Smooth muscle cell of the brain vasculature (primary cell): ENCODE measurements at regions not wholly inside any gene's neighbourhood (a gene's known extent, or its start where the extent isn't known, plus 50 kb on each side); places are given as distances from the start of the nearest gene placed in this dataset.
A peak's percentile ranks its signal among the peaks of the same experiment; 100 is the strongest.

Experiments
- DNase-seq: peaks from one replicate; pipeline ENCODE4 v3.0.0-alpha.2; 2012; ENCODE audit warnings: low read depth, low spot score

- DNase-seq, result peak; percentile 65
Measured at GRCh38 chr6:22880686-22881433, 311.5 kb downstream of the HDGFL1 start.

- no peak for DNase-seq
Measured at GRCh38 chr6:22882581-22882980, 313.2 kb downstream of the HDGFL1 start.

DNA sequence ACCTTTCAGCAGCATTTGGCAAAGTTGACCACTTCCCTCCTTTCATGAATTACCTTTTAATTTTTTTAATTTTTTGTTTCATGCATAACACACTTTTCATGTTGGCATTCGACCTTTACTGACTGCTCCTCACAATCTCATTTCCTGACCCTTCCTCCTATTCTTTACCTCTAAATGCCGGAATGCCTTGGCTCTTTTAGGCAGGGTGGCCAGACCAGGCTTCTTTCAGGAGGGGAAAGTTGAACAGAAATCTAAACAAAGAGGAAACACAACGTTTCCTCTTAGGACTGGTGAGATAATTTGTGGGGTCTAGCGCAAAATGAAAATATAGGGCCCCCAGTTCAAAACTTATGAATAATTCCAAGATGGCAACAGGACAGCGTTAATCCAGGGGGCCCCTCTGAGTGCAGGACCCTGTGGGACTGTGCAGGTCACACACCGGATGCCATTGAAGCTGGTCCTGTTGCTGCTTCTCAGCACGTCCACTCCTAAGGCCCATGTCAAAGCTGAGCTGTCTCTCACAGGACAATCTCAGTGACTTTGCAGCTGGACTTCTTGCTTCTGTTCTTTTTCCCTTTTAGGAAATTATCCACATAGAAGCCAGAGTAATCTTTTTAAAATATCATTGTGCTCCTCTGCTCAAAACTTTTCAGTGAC is 313.8 kb downstream of the HDGFL1 start:
- DNase-seq, result no peak

GRCh38 chr6:22884456-22884855 is 315.1 kb downstream of the HDGFL1 start:
- no peak for DNase-seq

DNA sequence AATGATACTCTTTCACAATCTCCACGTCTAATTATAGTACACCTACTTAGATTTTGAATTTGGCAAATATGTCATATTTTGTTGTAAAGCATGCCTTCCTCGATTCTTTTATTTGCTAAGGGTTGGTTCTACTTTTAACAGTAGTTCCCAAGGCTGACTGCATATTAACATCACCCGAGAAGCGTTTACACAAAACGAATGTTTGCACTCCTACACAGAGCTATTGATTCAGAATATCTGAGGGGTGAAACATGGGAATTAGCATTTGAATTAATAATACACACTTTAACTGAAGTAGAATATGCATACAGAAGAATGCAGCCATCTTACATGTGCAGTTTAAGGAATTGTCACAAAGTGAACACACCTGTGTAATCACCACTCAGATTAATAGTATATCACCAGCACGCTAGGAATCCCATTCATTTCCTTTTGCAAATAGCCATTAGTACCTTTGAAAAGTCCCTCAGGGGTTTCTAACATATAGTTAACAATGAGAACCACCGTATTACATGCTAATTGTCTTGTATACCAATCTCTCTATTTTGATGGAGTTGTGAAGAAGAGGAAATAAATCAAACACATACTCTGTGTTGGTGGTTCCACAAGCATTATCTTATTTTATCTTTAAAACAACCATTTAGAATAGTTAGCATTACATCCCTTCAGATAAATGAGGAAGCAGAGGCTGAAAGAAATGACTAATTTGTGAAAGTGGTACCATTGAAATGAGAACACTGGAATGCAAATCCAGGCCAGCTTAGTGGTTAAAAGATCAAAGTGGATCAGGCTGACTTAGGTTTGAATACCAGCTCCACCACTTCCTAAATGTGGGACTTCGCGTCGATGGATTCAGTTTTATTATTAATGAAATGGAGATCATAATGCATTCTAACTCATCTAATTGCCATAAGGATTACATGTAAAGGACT is 317.6 kb downstream of the HDGFL1 start:
- no peak for DNase-seq

GRCh38 chr6:22888163-22888752 is 318.9 kb downstream of the HDGFL1 start:
- no peak for DNase-seq

GRCh38 chr6:22891934-22892333 is 322.6 kb downstream of the HDGFL1 start:
- DNase-seq, result no peak

DNA sequence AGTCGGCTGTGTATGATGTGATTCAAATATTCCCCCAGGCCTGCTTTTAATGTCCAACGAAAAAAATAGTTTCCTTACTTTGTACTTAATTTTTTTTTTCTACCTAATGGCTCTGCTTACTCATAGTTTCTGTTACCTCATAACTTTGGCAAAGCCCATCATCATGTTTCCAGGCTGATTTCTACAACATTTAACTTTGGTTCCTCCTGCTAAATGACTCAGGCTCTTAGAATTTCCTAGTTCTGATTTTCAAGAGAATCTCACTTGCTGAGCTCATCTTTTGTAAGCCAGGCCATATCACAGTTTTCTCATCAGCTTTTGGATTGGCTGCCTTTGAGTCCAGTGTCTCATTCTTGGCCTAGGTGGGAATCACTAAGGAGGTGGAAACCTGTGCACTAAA is 323.1 kb downstream of the HDGFL1 start:
- DNase-seq, result peak; percentile 51

DNA sequence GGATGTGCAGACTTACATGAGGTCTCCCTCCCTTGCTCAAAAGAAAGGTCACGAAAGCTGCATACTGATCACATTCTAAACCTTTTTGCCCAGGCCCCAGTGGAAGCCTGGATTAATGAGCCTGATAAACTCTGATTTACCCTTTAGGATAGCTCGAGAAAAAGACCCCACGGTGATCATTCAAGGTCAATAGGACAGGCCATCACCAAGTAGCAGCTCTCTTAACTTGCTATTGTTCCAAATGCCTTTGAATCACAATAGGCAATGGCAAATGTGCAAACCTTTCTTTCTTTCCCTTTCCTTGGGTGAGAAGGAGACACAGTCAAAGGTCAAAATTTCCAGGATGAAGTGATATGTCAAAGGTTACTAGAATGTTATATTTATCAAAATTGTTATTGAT is 327.3 kb downstream of the HDGFL1 start:
- DNase-seq, result no peak

DNA sequence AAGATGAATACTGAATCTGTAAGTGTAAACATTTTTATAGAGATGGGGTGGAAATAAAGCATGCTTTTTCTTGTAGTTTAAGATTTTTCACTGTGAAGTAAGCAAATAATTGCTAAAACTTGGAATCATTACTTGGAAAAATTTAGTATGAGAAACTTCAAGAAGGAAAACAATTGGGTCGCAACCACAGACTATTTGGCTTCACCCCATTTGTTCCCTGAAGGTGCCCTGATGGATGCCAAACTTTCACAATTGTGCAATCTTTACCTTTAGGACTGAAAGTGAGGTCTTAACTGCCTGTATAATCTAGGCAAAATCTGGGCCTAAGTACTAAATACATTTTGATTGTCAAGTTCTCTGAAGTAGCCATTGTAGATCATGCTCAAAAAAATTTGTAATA is 330.1 kb downstream of the HDGFL1 start:
- DNase-seq, result no peak

- DNase-seq, result no peak
Measured at GRCh38 chr6:22903826-22904225, 334.5 kb downstream of the HDGFL1 start.

GRCh38 chr6:22904431-22904830 is 335.1 kb downstream of the HDGFL1 start:
- DNase-seq, result no peak

DNA sequence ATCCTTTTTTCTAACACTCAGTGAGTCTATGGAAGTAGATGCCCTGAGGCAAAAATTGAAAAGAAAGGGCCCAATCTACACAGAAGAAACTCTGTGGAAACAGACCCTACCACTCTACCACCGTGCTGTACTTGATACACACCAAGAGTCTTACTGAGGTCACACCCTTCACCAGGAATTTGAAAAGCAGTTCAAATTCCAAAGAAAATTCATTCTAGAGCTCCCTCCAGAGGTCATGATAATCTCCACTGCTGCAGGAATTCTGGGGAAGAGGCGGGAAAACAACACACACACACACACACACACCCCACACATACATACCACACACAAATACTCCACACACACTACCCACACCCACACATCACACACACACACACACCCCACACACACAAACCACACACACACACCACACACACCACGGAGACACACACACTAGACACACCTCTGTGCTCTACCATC is 336.8 kb downstream of the HDGFL1 start:
- no peak for DNase-seq

- no peak for DNase-seq
Measured at GRCh38 chr6:22907085-22907484, 337.7 kb downstream of the HDGFL1 start.

- DNase-seq, result no peak
Measured at GRCh38 chr6:22910370-22910769, 341.0 kb downstream of the HDGFL1 start.

DNA sequence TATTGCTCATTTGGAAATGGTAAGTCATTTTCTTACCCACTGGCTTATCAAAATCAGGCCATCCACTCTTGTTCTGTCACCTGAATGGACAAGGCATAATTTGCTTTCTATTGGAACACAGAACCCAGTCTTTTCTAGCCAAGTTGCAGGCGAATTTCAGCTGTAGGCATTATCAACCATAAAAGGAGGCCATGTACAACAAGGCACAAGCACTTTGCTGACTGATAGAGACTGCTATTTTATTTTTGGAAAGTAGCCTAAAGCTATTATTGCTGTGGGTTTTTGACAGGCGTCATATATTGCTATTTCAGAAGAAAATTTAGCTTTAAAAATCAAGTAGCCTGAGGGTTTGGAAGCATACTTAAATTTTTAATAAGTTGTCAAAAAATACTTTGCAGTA is 344.2 kb downstream of the HDGFL1 start:
- DNase-seq, result no peak

GRCh38 chr6:22917344-22917743 is 348.0 kb downstream of the HDGFL1 start:
- DNase-seq, result no peak

- DNase-seq, result no peak
Measured at GRCh38 chr6:22921828-22922227, 352.5 kb downstream of the HDGFL1 start.

- no peak for DNase-seq
Measured at GRCh38 chr6:22925304-22925835, 356.0 kb downstream of the HDGFL1 start.

DNA sequence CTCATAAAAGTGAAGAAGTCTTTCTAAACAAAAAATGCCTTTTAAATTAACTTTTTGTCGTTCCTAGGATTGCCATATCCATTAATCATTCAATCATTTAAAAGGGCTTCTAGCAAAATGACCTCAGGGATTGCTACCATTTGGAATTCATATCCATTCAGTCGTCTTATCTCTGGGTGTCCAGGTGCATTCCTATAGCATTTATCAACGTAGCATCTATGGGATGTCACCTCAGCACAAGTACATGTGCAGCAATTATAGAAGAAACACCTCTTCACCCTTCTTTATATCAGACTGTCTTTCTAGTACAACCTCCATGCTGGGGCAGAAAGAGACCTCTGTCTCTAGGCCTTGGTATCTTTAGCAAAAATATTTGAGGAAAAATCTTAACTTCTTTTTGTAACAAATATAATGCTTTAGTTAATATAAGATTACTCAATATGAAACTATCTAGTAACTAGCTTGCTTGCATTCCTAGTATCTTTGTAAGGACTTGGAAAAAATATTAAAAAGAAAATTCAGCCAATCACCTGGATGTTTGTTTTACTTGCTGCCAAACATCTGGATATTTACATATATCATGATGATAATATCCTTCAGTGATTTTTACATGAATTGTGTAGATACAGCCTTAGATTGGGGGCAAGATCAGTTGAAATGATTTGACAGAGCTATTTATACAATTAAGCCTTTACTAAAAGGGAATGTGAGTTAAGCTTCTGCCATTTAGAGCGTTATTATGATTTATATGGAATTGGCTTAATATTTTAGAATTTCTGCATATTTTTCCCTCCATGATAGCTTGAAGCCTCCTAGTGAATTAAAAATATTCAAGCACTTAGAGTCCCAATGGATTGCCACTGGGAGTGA is 356.8 kb downstream of the HDGFL1 start:
- DNase-seq, result no peak
